AG09319 (cell line): ENCODE measurements at regions not wholly inside any gene's neighbourhood (a gene's known extent, or its start where the extent isn't known, plus 50 kb on each side); places are given as distances from the start of the nearest gene placed in this dataset.

Experiments used
- DNase-seq: peaks from one replicate; pipeline ENCODE4 v3.0.0-alpha.2; 2010; ENCODE audit warnings: low read depth; ENCODE audit errors: extremely low read depth
- TF ChIP-seq, protein P1 (sequence below): IDR thresholded peaks from 2 replicates; pipeline ENCODE4 v1.5.1; 2011; ENCODE audit warnings: low read depth, mild to moderate bottlenecking, inconsistent platforms, low read length, moderate library complexity

DNA sequence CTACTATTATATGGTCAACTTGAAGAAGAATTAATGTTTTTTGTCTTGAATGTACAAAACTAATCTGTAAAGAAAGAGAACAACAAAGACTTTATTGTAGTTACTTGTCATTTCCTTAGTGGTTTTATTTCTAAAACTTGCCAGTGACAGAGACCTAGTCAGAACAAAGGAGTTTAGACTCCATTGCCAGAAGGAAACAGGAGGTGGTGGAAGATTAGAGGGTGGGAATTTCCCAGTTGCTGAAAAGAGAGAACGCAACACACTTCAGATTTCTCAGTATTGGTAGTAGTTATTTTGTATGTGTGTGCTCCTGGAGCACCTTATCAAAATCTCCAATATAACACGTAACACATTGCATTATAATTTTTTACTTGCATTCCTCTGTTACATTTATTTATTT, 81.4 kb downstream of the CDCA7 start:
- DNase-seq = no peak
- TF ChIP-seq, protein P1, sequence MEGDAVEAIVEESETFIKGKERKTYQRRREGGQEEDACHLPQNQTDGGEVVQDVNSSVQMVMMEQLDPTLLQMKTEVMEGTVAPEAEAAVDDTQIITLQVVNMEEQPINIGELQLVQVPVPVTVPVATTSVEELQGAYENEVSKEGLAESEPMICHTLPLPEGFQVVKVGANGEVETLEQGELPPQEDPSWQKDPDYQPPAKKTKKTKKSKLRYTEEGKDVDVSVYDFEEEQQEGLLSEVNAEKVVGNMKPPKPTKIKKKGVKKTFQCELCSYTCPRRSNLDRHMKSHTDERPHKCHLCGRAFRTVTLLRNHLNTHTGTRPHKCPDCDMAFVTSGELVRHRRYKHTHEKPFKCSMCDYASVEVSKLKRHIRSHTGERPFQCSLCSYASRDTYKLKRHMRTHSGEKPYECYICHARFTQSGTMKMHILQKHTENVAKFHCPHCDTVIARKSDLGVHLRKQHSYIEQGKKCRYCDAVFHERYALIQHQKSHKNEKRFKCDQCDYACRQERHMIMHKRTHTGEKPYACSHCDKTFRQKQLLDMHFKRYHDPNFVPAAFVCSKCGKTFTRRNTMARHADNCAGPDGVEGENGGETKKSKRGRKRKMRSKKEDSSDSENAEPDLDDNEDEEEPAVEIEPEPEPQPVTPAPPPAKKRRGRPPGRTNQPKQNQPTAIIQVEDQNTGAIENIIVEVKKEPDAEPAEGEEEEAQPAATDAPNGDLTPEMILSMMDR = no peak

DNA sequence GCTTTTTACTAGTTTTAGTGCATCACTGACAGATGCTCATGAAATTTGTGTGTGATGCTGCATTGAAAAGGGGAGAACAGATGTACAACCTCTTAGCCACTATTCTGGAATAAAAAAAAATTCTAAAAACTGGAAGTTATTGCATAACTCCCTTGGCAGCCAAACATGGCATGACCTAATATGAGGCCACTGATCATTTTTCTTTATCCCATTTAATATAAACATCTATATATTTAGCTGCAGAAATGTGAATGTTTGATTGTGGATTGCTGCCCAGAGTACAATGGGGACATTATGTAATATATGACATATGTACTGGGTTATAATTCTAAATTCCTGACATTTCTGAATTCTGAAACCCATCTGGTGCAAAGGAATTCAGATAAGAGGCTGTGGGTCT, 86.5 kb downstream of the CDCA7 start:
- peak; percentile 11 for DNase-seq
- TF ChIP-seq, protein P1 = no peak

DNA sequence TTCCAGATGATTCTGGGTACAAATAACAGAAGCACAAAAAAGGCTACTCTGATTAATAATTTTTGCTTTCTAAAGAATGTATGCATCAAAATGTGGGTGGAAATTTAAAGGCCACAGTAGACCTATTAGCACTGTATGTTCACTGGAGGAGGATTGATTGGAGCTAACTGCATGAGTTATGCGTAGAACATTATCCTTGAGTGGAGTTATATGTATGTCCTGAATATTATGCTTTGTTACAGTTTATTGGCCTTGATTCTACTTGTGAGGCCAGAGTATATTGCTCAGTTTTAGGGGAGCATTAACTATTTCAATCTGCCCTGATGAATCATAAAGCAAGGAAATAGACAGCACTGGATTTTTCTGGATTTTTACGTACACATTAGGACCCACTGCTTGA, 87.9 kb downstream of the CDCA7 start:
- no peak for DNase-seq
- TF ChIP-seq, protein P1 = no peak

DNA sequence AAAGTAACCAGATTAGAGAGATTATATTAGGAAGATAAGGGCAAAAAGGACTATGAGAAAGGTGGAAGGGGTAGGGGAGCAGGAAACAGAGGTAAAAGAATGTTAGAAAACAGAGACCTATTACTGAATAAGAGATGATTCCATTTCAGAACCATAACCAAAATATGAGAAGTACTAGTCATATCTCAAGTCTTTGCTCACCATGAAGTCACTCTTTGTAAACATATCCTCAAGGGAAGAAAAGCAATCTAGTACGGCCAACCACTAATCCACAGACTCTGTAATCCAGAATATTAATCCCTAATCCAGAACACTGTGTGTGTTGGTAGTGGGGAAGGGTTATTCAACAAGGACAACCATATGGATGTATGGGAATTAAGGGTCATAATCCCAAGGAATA, 92.0 kb downstream of the CDCA7 start:
- TF ChIP-seq, protein P1 = no peak

DNA sequence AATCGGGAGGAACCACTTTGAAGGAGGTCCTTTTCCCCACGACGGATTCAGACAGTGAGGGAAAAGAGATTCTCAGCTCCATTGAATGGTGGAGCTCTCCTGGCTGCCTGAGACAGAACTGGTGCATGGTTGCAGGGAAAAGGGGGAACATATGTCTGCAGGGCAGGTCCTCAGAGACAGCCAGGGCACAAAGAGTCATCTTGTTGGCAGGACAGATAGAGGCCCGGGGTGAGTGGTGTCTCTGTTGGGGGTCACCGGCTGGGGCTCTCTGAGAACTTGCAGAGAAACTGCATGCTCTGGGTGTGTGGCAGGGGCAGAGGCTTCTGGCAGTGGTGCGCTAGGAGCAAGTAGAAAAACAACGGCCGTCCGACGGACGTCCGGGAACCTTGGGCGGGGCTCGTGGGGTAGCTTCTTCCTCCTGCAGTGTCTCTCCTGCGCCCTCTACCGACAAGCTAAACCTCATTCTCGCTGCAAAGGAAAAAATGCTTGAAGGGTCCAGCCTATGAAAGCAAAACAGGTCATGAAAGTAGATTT, 94.3 kb downstream of the CDCA7 start:
- TF ChIP-seq, protein P1 = peak; percentile 85
- peak; percentile 64 for DNase-seq

More for the DNA sequence above, 92.0 kb downstream of the CDCA7 start:
- no peak for DNase-seq

DNA sequence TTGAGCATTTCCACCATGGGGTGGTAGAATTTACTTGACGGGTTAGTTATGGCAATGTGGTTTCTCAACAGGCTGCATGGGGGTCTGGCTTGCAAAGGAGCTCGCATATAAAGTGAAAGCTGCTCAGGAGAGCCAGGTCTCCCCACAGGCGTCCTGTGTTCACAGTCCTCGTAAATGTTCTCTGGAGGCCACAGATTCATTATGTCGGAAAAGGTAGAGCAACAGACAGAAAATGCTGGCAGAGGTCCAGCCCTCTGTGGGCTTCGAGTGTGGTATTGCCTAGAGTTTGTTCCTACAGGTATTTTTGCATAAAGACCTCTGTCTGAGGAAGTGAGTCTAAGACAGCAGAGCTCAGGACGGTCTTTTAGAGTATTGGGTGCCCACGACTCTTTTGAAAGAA, 96.4 kb downstream of the CDCA7 start:
- DNase-seq = no peak

DNA sequence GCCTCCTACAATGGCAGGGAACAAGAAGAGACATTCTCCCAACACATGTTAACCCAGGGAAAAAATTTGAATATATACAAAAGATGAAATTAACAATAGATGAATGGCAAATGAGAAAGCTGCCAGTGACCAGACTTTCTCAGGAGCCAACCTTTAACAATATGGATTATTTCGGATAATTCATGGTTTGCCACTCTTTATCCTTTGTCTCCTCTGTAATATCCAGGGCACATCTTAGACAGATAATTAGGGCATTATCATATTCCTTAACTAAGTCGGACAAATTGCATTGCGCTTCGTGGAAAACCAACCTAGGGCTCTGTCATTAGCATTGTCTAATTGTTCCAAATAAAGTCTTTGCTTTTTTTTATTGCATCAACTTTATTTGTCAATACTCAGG, 97.3 kb downstream of the CDCA7 start:
- no peak for DNase-seq
- TF ChIP-seq, protein P1 = no peak

More for the DNA sequence above, 96.4 kb downstream of the CDCA7 start:
- TF ChIP-seq, protein P1 = no peak
